SK-N-MC (cell line): ENCODE measurements at regions not wholly inside any gene's neighbourhood (a gene's known extent, or its start where the extent isn't known, plus 50 kb on each side); places are given as distances from the start of the nearest gene placed in this dataset.

Experiments
- EZH2 ChIP-seq: fragments of 200-600 bp; sonication (generic); IDR thresholded peaks from one replicate; pipeline ENCODE4 v1.6.1; 2017; ENCODE audit warnings: antibody characterized with exemption
- FOXP2 ChIP-seq: optimal IDR thresholded peaks from 2 replicates; pipeline ENCODE3; 2011; ENCODE audit warnings: mild to moderate bottlenecking, moderate library complexity; ENCODE audit not compliant: insufficient read depth; ENCODE audit errors: extremely low read length, control extremely low read depth
- POLR2AphosphoS5 ChIP-seq: IDR thresholded peaks from 2 replicates; pipeline ENCODE4 v1.6.1; 2012; ENCODE audit warnings: mild to moderate bottlenecking, low read depth, low read length, borderline replicate concordance

DNA sequence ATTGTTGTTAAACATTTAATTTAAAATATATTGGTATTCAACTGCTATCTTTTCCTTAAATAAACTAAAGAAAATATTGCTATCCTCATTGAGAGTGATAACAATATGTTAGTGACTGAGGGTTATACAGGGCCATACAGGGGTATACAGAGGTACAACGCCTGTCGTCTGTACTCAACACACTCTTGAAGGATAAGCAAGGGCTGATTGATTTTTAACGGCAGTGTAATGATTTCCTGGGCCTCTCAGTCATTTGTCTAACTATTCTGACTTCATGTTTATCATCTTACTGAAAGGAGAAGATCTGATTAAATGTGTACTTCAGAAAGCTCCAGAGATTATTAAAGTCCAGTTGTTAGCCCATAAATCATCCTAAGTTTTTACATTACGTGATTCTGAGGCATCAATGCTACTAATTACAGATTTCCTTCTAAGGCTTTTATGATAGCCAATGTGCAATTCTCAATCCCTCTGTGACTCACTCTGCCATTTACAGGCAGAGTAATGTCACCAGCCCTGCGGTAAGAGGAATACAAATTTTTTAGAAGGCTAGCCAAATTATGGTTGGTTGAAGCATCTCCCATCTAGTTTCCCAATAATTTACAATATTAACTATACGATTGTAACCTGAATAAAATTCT is 893.0 kb upstream of the CHAC2 start:
- TF ChIP-seq EZH2 (no peak), POLR2AphosphoS5 (no peak), FOXP2 (no peak)
